HEK293 (cell line): ENCODE measurements at regions not wholly inside any gene's neighbourhood (a gene's known extent, or its start where the extent isn't known, plus 50 kb on each side); places are given as distances from the start of the nearest gene placed in this dataset.

ENCODE experiments used
- CTCF ChIA-PET: fragments of 350-600 bp; formaldehyde crosslinking; extraction: SDS; loops from one replicate; lab custom pipeline; 2021; ENCODE audit warnings: antibody characterized with exemption; lab: Yijun Ruan, JAX
- POLR2A ChIA-PET: fragments of 300-600 bp; formaldehyde crosslinking; extraction: SDS; loops from one replicate; lab custom pipeline; 2020; ENCODE audit warnings: antibody characterized with exemption, inconsistent platforms; lab: Yijun Ruan, JAX
- H3K27ac ChIP-seq: fragments of 200-500 bp; sonication (Bioruptor generic); 2 replicates; pipeline ENCODE4 v1.5.1; 2014; ENCODE audit warnings: low read depth, low read length, control low read depth, inconsistent platforms; ENCODE audit errors: extremely low read depth
- H3K36me3 ChIP-seq, 2 experiments: fragments of 200-500 bp in 1 of 2; sonication (Bioruptor generic) in 1 of 2; 1 replicate in 1 of 2; 2 replicates in 1 of 2; pipeline ENCODE4 v1.5.1; 2014 to 2017; ENCODE audit warnings: inconsistent platforms in 2 of 2, low read length in 2 of 2; ENCODE audit not compliant: control insufficient read depth in 2 of 2, insufficient read depth in 1 of 2
- H3K4me1 ChIP-seq: fragments of 200-500 bp; sonication (Bioruptor generic); 2 replicates; pipeline ENCODE4 v1.5.1; 2014; ENCODE audit warnings: mild to moderate bottlenecking, low read length, inconsistent platforms; ENCODE audit not compliant: control insufficient read depth, insufficient read depth
- H3K4me3 ChIP-seq: 2 replicates; pipeline ENCODE4 v1.5.1; 2011; ENCODE audit warnings: low read depth, mild to moderate bottlenecking, control low read depth, low read length, moderate library complexity
- H3K9me3 ChIP-seq: fragments of 200-500 bp; sonication (Bioruptor generic); 2 replicates; pipeline ENCODE4 v1.5.1; 2014; ENCODE audit warnings: low read depth, low read length, inconsistent platforms; ENCODE audit not compliant: control insufficient read depth, insufficient read depth
- AEBP2 ChIP-seq: fragments of 450-650 bp; formaldehyde crosslinking; IDR thresholded peaks from 2 replicates; pipeline ENCODE4 v1.5.1; 2016; ENCODE audit warnings: missing biosample characterization, missing genetic modification characterization, borderline replicate concordance
- HOXD13 ChIP-seq: sonication (generic); formaldehyde crosslinking; IDR thresholded peaks from 2 replicates; pipeline ENCODE4 v1.8.0; 2022; ENCODE audit warnings: missing genetic modification reagents, borderline replicate concordance
- IKZF3 ChIP-seq: fragments of 450-650 bp; IDR thresholded peaks from 2 replicates; pipeline ENCODE4 v1.5.0; 2018; ENCODE audit warnings: missing biosample characterization, mild to moderate bottlenecking, missing genetic modification characterization, moderate library complexity
- KLF8 ChIP-seq: fragments of 450-650 bp; formaldehyde crosslinking; IDR thresholded peaks from 2 replicates; pipeline ENCODE4 v1.5.1; 2016; ENCODE audit warnings: missing biosample characterization, missing genetic modification characterization
- WT1 ChIP-seq: fragments of 450-650 bp; formaldehyde crosslinking; IDR thresholded peaks from 2 replicates; pipeline ENCODE4 v1.5.1; 2016; ENCODE audit warnings: missing biosample characterization, missing genetic modification characterization
- ZNF174 ChIP-seq: fragments of 450-650 bp; formaldehyde crosslinking; IDR thresholded peaks from 2 replicates; pipeline ENCODE4 v1.5.0; 2017; ENCODE audit warnings: missing biosample characterization, mild to moderate bottlenecking, missing genetic modification characterization
- ZNF211 ChIP-seq: fragments of 450-650 bp; formaldehyde crosslinking; IDR thresholded peaks from 2 replicates; pipeline ENCODE4 v1.5.1; 2016; ENCODE audit warnings: low read depth, missing biosample characterization, missing genetic modification characterization
- ZNF23 ChIP-seq: fragments of 450-650 bp; formaldehyde crosslinking; IDR thresholded peaks from 2 replicates; pipeline ENCODE4 v1.5.1; 2016; ENCODE audit warnings: missing biosample characterization, missing genetic modification characterization, borderline replicate concordance
- ZNF280D ChIP-seq: fragments of 450-650 bp; formaldehyde crosslinking; IDR thresholded peaks from 2 replicates; pipeline ENCODE4 v1.5.1; 2016; ENCODE audit warnings: missing biosample characterization, missing genetic modification characterization
- ZNF391 ChIP-seq: fragments of 450-650 bp; formaldehyde crosslinking; IDR thresholded peaks from 2 replicates; pipeline ENCODE4 v1.5.1; 2016; ENCODE audit warnings: low read depth, missing biosample characterization, missing genetic modification characterization, borderline replicate concordance
- ZNF514 ChIP-seq: fragments of 450-650 bp; formaldehyde crosslinking; IDR thresholded peaks from 2 replicates; pipeline ENCODE4 v1.5.1; 2016; ENCODE audit warnings: missing biosample characterization, missing genetic modification characterization
- ZNF529 ChIP-seq: fragments of 450-650 bp; formaldehyde crosslinking; IDR thresholded peaks from 2 replicates; pipeline ENCODE4 v1.5.1; 2017; ENCODE audit warnings: missing genetic modification characterization, missing biosample characterization; ENCODE audit not compliant: insufficient replicate concordance
- ZNF555 ChIP-seq: fragments of 450-650 bp; formaldehyde crosslinking; conservative IDR thresholded peaks from 2 replicates; pipeline ENCODE4 v1.5.1; 2017; ENCODE audit warnings: missing biosample characterization, mild to moderate bottlenecking, missing genetic modification characterization, inconsistent platforms
- ZNF571 ChIP-seq: fragments of 450-650 bp; formaldehyde crosslinking; IDR thresholded peaks from 2 replicates; pipeline ENCODE4 v1.5.0; 2017; ENCODE audit warnings: missing biosample characterization, missing genetic modification characterization
- ZNF785 ChIP-seq: fragments of 450-650 bp; formaldehyde crosslinking; IDR thresholded peaks from 2 replicates; pipeline ENCODE4 v1.5.1; 2016; ENCODE audit warnings: missing biosample characterization, missing genetic modification characterization
- ZNF843 ChIP-seq: fragments of 450-650 bp; formaldehyde crosslinking; IDR thresholded peaks from 2 replicates; pipeline ENCODE4 v1.5.1; 2016; ENCODE audit warnings: missing biosample characterization, missing genetic modification characterization
- TF ChIP-seq, protein P1 (sequence below): fragments of 450-650 bp; formaldehyde crosslinking; IDR thresholded peaks from 2 replicates; pipeline ENCODE4 v1.5.1; 2016; ENCODE audit warnings: missing biosample characterization, missing genetic modification characterization
- TF ChIP-seq, protein P2 (sequence below): fragments of 450-650 bp; formaldehyde crosslinking; conservative IDR thresholded peaks from 2 replicates; pipeline ENCODE4 v1.5.1; 2016; ENCODE audit warnings: low read depth, missing biosample characterization, missing genetic modification characterization

GRCh38 chr3:63004448-63004847, 129.2 kb upstream of the CADPS start:
- no peak overlapping the region for H3K4me3 ChIP-seq
- ChIA-PET CTCF (no interaction called here), POLR2A (no interaction called here)
- TF ChIP-seq ZNF785 = no peak
- no peak for TF ChIP-seq ZNF174 (tag by site-specific recombination)
- no peak for TF ChIP-seq HOXD13 (CRISPR knock-in tag)
- no peak for TF ChIP-seq IKZF3 (tag by site-specific recombination)
- no peak for TF ChIP-seq ZNF571
- TF ChIP-seq AEBP2 (tag by site-specific recombination) = no peak
- no peak for TF ChIP-seq ZNF514 (tag by site-specific recombination)
- TF ChIP-seq ZNF23 (tag by site-specific recombination) = no peak
- no peak for TF ChIP-seq ZNF391 (tag by site-specific recombination)
- no peak for TF ChIP-seq KLF8 (tag by site-specific recombination)
- TF ChIP-seq WT1 (tag by site-specific recombination) = no peak
- TF ChIP-seq, protein P1, sequence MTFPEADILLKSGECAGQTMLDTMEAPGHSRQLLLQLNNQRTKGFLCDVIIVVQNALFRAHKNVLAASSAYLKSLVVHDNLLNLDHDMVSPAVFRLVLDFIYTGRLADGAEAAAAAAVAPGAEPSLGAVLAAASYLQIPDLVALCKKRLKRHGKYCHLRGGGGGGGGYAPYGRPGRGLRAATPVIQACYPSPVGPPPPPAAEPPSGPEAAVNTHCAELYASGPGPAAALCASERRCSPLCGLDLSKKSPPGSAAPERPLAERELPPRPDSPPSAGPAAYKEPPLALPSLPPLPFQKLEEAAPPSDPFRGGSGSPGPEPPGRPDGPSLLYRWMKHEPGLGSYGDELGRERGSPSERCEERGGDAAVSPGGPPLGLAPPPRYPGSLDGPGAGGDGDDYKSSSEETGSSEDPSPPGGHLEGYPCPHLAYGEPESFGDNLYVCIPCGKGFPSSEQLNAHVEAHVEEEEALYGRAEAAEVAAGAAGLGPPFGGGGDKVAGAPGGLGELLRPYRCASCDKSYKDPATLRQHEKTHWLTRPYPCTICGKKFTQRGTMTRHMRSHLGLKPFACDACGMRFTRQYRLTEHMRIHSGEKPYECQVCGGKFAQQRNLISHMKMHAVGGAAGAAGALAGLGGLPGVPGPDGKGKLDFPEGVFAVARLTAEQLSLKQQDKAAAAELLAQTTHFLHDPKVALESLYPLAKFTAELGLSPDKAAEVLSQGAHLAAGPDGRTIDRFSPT (tag by site-specific recombination) = no peak
- TF ChIP-seq, protein P2, sequence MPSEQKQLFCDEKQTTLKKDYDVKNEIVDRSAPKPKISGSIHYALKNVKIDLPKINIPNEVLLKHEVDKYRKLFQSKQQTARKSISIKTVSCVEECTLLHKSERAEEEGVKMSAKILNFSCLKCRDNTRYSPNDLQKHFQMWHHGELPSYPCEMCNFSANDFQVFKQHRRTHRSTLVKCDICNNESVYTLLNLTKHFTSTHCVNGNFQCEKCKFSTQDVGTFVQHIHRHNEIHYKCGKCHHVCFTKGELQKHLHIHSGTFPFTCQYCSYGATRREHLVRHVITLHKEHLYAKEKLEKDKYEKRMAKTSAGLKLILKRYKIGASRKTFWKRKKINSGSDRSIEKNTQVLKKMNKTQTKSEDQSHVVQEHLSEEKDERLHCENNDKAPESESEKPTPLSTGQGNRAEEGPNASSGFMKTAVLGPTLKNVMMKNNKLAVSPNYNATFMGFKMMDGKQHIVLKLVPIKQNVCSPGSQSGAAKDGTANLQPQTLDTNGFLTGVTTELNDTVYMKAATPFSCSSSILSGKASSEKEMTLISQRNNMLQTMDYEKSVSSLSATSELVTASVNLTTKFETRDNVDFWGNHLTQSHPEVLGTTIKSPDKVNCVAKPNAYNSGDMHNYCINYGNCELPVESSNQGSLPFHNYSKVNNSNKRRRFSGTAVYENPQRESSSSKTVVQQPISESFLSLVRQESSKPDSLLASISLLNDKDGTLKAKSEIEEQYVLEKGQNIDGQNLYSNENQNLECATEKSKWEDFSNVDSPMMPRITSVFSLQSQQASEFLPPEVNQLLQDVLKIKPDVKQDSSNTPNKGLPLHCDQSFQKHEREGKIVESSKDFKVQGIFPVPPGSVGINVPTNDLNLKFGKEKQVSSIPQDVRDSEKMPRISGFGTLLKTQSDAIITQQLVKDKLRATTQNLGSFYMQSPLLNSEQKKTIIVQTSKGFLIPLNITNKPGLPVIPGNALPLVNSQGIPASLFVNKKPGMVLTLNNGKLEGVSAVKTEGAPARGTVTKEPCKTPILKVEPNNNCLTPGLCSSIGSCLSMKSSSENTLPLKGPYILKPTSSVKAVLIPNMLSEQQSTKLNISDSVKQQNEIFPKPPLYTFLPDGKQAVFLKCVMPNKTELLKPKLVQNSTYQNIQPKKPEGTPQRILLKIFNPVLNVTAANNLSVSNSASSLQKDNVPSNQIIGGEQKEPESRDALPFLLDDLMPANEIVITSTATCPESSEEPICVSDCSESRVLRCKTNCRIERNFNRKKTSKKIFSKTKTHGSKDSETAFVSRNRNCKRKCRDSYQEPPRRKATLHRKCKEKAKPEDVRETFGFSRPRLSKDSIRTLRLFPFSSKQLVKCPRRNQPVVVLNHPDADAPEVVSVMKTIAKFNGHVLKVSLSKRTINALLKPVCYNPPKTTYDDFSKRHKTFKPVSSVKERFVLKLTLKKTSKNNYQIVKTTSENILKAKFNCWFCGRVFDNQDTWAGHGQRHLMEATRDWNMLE (tag by site-specific recombination) = no peak
- TF ChIP-seq ZNF843 = no peak
- TF ChIP-seq ZNF211 (tag by site-specific recombination) = no peak
- TF ChIP-seq ZNF555 (tag by site-specific recombination) = no peak
- TF ChIP-seq ZNF280D (tag by site-specific recombination) = no peak
- TF ChIP-seq ZNF529 = no peak
- H3K27ac ChIP-seq = no peak overlapping the region
- H3K4me1 ChIP-seq = no peaks in the 10 kb centered on the region
- H3K36me3 ChIP-seq = no peaks in the 10 kb centered on the region
- no peaks in the 10 kb centered on the region for H3K9me3 ChIP-seq
